ENCODE measurements at regions not wholly inside any gene's neighbourhood (a gene's known extent, or its start where the extent isn't known, plus 50 kb on each side); places are given as distances from the start of the nearest gene placed in this dataset.

DNA sequence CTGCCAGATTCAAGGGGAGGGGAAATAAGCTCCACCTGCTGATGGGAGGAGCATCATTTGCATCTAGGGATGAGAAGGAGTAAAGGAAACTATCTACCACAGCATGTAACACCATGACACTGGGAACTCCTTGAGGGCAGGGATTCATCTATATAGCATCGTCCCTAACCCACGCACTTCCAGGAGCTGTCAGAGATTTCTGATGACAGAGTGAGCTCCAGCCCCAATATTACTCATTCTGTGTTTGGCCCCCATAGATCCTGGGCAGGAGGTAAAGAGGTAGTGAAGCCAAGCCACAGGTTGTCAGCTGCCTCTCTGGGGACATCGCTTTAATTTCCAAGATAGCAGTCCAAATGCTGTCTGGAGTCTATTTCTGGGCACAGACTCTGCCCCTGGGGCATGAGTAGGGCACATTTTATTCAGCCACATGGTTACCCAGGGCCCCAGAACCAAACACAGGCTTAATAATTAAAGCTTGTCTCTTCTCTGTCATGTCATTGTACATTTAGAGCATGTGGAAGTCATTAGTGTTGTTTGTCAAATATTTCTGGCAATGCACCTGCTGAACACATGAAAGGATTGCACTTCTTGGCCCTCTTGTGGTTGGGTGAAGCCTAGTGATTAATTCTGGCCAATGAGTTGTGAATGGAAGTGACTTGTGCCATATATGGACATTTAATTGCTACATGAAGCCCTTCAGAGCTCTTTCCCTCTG lies 105.9 kb upstream of the POU3F1 start:
- TF ChIP-seq, protein P1, sequence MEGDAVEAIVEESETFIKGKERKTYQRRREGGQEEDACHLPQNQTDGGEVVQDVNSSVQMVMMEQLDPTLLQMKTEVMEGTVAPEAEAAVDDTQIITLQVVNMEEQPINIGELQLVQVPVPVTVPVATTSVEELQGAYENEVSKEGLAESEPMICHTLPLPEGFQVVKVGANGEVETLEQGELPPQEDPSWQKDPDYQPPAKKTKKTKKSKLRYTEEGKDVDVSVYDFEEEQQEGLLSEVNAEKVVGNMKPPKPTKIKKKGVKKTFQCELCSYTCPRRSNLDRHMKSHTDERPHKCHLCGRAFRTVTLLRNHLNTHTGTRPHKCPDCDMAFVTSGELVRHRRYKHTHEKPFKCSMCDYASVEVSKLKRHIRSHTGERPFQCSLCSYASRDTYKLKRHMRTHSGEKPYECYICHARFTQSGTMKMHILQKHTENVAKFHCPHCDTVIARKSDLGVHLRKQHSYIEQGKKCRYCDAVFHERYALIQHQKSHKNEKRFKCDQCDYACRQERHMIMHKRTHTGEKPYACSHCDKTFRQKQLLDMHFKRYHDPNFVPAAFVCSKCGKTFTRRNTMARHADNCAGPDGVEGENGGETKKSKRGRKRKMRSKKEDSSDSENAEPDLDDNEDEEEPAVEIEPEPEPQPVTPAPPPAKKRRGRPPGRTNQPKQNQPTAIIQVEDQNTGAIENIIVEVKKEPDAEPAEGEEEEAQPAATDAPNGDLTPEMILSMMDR (IDR thresholded peaks at IDR 0.05; ENCODE audit: low read length) = peak; percentile 30; the same call in 1 of the 2 replicates
- TF ChIP-seq EZH2 (IDR thresholded peaks at IDR 0.05; ENCODE audit: borderline replicate concordance, low read length) = no peak

All from OCI-LY1 (cell line).